Glutamatergic neuron (in vitro differentiated cells): ENCODE measurements at regions not wholly inside any gene's neighbourhood (a gene's known extent, or its start where the extent isn't known, plus 50 kb on each side); places are given as distances from the start of the nearest gene placed in this dataset.

ENCODE experiments used
- DNase-seq: peaks from one replicate; pipeline ENCODE4 v3.0.0; 2022
- H3K27ac Mint-ChIP-seq: one replicate; pipeline ENCODE4 v1.8.0; 2020; ENCODE audit warnings: mild to moderate bottlenecking, mixed read lengths, inconsistent platforms; ENCODE audit not compliant: unreplicated experiment
- H3K27me3 Mint-ChIP-seq: one replicate; pipeline ENCODE4 v1.8.0; 2020; ENCODE audit warnings: mild to moderate bottlenecking, moderate library complexity, mixed read lengths, inconsistent platforms; ENCODE audit not compliant: unreplicated experiment
- H3K36me3 Mint-ChIP-seq: one replicate; pipeline ENCODE4 v1.8.0; 2020; ENCODE audit warnings: mild to moderate bottlenecking, mixed read lengths, inconsistent platforms; ENCODE audit not compliant: unreplicated experiment
- H3K4me1 Mint-ChIP-seq: one replicate; pipeline ENCODE4 v1.8.0; 2020; ENCODE audit warnings: mild to moderate bottlenecking, low read depth, mixed read lengths, inconsistent platforms; ENCODE audit not compliant: unreplicated experiment
- H3K4me3 Mint-ChIP-seq: one replicate; pipeline ENCODE4 v1.8.0; 2020; ENCODE audit warnings: mild to moderate bottlenecking, mixed read lengths, inconsistent platforms; ENCODE audit not compliant: unreplicated experiment
- H3K9me3 Mint-ChIP-seq: one replicate; pipeline ENCODE4 v1.8.0; 2020; ENCODE audit warnings: mild to moderate bottlenecking, moderate library complexity, mixed read lengths, inconsistent platforms; ENCODE audit not compliant: unreplicated experiment
- TF ChIP-seq, protein P1 (sequence below): fragments of 200-600 bp; sonication (generic); IDR thresholded peaks from one replicate; pipeline ENCODE4 v1.5.0; 2021; ENCODE audit not compliant: partially characterized antibody, unreplicated experiment

GRCh38 chr6:126446248-126446647 is 106.3 kb downstream of the CENPW start:
- H3K36me3 Mint-ChIP-seq: no peaks in the 10 kb centered on the region
- TF ChIP-seq, protein P1, sequence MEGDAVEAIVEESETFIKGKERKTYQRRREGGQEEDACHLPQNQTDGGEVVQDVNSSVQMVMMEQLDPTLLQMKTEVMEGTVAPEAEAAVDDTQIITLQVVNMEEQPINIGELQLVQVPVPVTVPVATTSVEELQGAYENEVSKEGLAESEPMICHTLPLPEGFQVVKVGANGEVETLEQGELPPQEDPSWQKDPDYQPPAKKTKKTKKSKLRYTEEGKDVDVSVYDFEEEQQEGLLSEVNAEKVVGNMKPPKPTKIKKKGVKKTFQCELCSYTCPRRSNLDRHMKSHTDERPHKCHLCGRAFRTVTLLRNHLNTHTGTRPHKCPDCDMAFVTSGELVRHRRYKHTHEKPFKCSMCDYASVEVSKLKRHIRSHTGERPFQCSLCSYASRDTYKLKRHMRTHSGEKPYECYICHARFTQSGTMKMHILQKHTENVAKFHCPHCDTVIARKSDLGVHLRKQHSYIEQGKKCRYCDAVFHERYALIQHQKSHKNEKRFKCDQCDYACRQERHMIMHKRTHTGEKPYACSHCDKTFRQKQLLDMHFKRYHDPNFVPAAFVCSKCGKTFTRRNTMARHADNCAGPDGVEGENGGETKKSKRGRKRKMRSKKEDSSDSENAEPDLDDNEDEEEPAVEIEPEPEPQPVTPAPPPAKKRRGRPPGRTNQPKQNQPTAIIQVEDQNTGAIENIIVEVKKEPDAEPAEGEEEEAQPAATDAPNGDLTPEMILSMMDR: no peak
- no peaks in the 10 kb centered on the region for H3K9me3 Mint-ChIP-seq
- no peak overlapping the region for H3K27ac Mint-ChIP-seq
- no peaks in the 10 kb centered on the region for H3K27me3 Mint-ChIP-seq
- no peaks in the 10 kb centered on the region for H3K4me1 Mint-ChIP-seq
- H3K4me3 Mint-ChIP-seq: no peak overlapping the region
- no peak for DNase-seq

- no peak overlapping the region for H3K4me3 Mint-ChIP-seq
- H3K27me3 Mint-ChIP-seq: no peaks in the 10 kb centered on the region
- TF ChIP-seq, protein P1: no peak
- no peaks in the 10 kb centered on the region for H3K9me3 Mint-ChIP-seq
- no peaks in the 10 kb centered on the region for H3K4me1 Mint-ChIP-seq
- no peak overlapping the region for H3K27ac Mint-ChIP-seq
- no peaks in the 10 kb centered on the region for H3K36me3 Mint-ChIP-seq
- no peak for DNase-seq
Measured at GRCh38 chr6:126447367-126447766, 107.5 kb downstream of the CENPW start.

GRCh38 chr6:126461045-126461444 is 121.1 kb downstream of the CENPW start:
- TF ChIP-seq, protein P1: no peak
- DNase-seq: no peak
- Mint-ChIP-seq H3K27me3 (peaks cover 2% of the 10 kb centered on the region), H3K9me3 (no peaks in the 10 kb centered on the region), H3K27ac (no peak overlapping the region), H3K4me1 (no peaks in the 10 kb centered on the region), H3K4me3 (no peak overlapping the region), H3K36me3 (no peaks in the 10 kb centered on the region)

- DNase-seq: no peak
- H3K27ac Mint-ChIP-seq: no peak overlapping the region
- H3K36me3 Mint-ChIP-seq: peaks cover 2% of the 10 kb centered on the region
- H3K9me3 Mint-ChIP-seq: peaks cover 2% of the 10 kb centered on the region
- H3K4me1 Mint-ChIP-seq: no peaks in the 10 kb centered on the region
- TF ChIP-seq, protein P1: no peak
- no peak overlapping the region for H3K4me3 Mint-ChIP-seq
- no peaks in the 10 kb centered on the region for H3K27me3 Mint-ChIP-seq
Measured at GRCh38 chr6:126464245-126464644, 124.3 kb downstream of the CENPW start.

DNA sequence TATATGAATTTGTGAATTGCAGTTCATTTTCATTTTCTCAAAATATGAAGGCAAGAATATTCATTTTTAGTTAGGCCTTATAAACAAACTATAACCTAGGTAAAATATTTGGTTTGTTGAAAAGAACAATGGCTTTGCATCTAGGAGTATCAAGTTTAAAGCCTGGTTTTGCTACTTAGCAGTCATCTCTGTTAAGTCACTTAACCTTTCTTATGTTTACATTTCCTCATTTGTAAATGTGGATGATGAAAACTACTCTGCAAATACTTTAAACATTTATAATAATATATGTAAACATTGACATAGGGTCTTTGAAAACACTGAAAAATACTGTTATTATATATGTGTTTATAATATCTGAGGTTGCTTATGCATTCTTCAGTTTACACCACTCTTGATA is 135.5 kb downstream of the CENPW start:
- Mint-ChIP-seq H3K4me1 (no peaks in the 10 kb centered on the region), H3K4me3 (no peak overlapping the region), H3K27me3 (no peaks in the 10 kb centered on the region), H3K9me3 (no peaks in the 10 kb centered on the region), H3K36me3 (no peaks in the 10 kb centered on the region), H3K27ac (no peak overlapping the region)
- TF ChIP-seq, protein P1: no peak
- no peak for DNase-seq
